Activated CD8-positive, alpha-beta memory T cell treated with anti-CD3 and anti-CD28 coated beads for 1 hour (primary cell): ENCODE measurements at regions not wholly inside any gene's neighbourhood (a gene's known extent, or its start where the extent isn't known, plus 50 kb on each side); places are given as distances from the start of the nearest gene placed in this dataset.

Source experiments
- DNase-seq, 2 donors: peaks; one replicate each; pipeline ENCODE4 v3.0.0-alpha.2; 2020; ENCODE audit warnings: low read depth in 1 of 2; ENCODE audit errors: extremely low read depth in 1 of 2

DNA sequence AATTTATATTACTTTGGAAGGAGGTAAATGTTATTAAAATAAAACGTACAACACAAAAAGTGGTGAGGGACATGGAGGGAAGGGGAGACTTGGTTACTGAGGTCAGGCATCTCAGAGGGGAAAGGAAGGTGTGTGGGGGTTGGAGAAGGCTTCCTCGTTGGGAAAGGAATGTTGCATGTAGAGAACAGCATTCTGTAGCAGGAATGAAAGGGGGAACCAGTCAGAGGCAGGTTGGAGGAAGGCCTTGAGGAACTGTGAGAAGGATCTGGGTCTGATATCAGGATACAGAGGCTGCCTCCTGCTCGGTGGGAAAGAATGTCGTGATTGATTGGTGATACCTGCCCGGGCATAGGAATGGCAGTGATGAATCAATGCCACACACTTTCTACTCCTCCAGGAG, 103.3 kb upstream of the ZFHX3 start:
- no peak for DNase-seq

DNA sequence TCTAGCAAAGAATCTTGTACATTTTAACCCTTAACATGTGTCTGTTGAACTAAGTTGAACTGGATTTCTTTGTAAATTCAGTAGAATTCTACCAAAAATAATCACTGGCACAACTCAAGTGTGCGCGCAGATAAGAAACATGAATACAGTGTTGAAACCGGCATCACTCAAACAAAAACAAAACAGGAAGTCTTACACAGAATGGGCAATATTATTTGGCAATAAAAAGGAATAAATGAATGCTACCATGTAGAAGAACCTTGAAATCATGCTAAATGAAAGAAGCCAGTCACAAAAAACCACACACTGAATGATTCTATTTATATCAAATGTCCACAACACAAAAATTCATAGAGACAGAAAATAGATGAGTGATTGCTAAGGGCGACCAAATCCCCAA, 102.9 kb upstream of the ZFHX3 start:
- DNase-seq, result no peak

DNA sequence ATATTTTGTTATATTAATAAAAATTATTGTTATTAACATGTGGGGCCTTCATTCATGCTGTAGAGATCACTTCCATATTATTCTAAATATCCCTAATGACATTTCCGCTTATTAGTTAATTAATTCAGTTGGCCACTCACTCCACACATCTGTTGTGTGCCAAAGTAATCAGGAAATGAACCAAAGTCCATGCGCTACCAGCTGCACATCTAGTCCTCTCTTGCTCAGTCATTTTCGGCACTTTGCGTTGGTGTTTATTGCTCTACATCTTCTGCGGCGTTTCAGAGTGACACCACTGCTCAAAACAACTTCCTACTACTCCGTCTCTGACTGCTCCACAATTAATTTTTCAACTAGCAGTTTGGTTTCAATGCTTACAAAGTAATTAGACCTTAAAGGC, 101.4 kb upstream of the ZFHX3 start:
- DNase-seq, result no peak

DNA sequence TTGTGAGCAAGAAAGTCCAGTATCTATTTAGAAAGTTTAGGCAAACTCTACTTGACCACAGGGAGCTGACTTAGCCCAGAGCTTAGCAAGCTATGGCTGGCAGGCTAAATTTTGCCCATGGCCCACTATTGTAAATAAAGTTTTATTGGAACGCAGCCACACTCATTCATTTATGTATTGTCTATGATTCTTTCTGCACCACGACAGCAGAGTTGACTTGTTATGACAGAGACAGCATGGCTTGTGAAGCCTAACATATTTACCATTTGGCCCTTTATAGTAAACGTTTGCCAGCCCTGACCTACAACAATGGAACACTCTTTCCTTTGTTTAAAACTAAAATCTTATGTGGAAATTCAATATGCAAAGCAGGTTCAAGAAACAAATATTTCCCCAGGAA, 100.0 kb upstream of the ZFHX3 start:
- no peak for DNase-seq

DNA sequence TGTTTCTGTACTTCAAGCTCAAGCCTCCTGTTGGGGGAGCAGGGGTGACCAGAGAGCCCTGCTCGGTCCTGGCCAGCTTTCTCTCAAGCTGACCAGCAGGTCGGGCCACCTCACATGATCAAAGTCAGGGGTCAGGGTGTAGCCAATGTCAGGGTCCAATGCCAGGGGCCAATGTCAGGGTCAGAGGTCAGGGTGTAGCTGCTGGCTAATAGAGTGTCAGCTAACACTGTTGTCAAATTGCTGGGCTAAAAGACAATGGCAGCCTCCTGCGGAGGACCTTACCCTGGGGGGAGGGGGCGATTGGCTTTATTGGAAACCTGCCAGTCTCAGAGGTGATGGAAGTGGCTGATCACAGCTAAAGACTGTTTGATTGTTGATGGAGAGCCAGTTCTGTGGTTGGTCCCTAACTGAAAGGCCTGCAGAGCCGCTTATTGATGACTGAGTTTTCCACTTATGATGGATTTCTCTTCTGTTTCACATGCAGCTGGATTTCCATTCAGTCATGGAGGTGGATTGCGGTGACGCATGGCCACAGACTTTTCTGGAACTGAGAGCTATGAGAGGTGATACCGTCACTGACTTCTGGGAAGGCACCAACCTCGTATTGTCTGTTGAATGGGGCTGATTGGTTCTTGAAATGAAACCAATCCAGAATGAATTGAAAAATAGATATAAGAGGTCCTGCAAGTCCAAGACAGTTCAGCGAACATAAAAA, 97.4 kb upstream of the ZFHX3 start:
- DNase-seq, result no peak

DNA sequence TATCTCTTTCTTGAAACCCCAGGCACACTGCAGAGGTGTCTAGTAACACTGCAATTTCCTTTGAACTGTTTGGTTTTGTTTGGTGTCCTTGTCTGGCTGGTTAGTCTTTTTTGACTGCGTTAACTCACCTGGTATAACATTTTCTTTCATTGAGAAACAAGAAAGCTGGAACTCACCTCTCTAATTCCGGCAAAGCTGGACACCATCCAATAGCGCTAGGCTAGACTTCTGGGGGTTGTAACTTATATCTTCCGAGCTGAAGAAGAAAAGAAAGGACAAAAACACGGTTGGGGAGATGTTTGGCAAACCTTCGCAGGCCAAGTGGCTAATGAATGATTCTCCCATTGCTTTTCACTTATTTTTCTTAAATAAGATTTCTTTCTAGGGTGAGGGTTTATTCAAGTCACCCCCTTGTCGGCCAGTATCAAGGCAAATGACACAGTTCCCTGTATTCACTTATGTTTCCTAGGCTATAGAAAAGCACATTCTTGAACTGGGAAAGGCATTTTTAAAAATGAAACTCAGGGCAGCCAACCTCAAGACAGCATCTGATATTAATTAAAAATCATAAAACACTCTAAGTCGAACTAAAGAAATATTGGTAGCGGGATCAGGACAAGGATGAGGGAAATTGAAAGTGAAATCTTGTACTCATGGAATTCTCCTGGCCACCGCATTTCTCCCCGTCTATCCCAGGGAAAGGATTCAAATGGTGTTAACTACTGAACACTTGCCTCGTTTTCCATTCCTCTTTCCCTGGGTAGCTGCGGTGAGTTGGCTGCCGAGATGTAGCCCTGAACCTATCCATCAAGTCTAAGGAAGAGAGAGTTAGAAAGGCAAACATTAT, 95.9 kb upstream of the ZFHX3 start:
- no peak for DNase-seq

DNA sequence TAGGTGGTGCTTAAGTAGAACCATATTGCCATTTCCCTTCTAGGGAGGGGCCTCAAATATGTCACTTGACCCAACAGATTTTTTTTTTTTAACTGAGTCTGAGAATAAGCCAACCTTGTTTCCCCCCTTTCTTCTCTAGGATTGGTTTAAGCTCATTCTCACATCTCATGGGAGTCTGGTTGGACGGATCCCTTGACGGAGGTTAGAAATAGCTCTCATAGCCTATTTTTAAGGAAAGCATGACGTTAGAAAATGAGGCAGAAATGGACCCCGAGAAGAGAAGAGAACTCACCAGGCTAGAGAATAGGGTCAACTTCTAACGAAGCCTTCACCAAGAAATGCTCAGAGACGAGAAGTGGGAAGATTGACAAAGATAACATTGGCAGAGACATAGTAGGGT, 95.1 kb upstream of the ZFHX3 start:
- DNase-seq, result no peak

DNA sequence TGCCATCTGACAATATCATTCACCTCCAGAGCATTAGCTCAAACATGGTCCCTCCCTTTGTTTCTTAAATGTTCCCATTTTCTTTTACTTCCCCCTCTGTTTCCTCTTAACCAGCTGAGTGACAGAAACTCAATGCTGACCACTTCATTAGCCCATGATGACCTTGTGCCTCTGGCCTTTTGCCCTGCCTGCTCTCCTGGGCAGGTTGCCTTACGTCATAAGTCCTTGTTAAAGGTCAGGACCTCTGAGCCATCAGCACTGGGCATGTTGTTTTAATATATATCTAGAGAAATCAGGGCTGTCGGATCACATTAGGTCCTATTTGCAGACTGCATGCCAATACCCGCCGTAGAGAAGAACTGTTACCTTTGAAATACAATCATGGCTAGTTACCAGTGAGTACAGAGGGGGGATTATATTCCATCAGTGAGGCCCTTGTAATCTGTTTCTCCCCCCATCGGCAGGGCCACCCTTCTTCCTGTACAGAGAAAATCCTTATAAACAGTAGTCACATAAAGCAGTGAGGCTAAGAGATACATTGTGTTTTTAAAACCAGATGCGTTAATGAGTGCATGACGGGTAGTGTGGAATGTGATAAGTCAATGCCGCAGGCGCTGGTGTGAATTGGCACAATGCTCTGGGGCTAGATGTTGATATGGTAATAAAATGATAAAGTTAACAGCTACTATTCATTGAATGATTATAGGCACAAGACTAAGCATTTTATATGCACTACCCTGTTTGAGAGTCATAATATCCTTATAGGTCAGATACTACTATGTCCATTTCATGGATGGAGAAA, 94.3 kb upstream of the ZFHX3 start:
- no peak for DNase-seq

DNA sequence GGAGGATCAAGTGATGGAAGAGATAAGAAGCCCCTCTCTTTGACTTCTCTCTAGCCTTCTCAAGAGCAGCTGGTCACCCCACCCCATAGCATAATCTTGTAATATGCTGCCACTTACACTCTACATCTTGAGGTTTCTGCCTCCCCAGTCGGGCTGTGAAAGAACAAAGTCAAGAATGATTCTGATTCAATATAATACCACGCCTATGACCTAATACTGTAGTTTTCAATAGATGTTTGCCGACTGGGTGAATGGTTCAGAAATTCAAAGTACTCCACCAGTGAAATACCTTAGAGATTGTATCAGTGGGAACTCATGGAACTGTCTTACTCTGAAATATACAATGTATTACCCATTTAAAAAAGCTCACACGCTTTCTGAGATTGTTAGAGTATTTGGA, 93.0 kb upstream of the ZFHX3 start:
- no peak for DNase-seq

DNA sequence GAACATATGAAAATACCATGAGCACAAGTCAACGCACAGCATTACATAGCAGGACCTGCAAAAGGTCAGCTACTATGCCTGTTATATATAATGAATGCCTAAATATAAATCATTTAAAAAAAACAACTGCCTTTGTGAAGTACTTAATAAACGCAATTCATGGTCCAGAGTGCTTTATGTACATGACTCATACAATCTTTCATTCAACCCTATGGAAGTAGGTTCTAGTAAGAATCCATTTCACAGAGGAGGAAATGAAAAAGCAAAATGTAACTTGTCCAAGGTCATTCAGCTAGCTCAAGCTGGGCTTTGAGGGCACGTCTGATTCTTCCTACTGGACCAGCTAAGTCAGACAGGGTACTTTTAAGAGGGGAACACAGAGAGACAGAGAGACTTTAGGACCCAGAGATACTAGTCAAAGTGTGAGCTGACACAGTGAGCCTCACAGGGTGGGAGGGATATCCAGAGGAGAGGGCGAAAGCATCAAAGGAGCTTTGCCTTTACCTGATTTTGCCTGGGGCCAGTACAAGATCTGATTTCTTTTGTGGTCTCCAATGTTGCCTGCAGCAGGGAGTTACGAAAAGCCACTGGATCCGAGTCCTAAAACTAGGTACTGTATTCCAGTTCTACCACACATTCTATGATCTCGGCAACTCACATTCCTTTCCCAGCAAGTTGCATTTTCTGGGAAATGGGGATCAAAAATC, 83.4 kb upstream of the ZFHX3 start:
- DNase-seq, result no peak

DNA sequence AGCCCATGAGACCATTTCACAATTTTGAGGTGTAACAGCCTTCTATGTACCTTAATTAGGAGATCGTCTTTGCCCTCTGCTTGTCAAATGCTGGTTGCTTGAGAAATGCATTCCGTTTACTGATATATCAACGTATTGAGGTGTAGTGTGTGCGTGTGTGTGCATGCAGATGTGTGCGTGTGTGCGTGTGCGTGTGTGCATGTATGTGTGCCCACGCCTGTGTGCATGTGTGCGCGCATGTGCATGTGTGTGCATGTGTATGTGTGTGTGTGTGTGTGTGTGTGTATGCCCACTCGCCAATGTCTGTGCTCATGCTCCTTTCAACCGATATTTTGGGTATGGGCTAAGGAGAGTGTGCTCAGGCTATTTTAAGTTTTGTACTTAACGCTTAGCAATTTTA, 81.5 kb upstream of the ZFHX3 start:
- DNase-seq, result no peak

DNA sequence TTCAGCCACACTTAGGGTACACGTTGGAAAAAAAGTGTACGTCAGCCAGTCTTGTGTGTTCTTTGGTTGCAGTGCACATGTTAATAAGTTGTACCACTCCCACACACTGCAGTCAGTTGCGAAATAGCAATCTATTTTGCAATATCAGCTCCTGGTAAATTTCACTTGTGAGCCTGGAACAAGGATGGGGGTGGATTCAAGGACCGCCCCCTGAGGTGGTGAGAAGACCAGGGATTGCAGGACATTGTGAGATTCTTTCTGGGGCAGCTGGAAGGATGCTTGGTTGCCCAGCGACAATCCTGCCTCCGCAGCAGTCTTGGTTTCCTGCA, 78.6 kb upstream of the ZFHX3 start:
- DNase-seq, result no peak

DNA sequence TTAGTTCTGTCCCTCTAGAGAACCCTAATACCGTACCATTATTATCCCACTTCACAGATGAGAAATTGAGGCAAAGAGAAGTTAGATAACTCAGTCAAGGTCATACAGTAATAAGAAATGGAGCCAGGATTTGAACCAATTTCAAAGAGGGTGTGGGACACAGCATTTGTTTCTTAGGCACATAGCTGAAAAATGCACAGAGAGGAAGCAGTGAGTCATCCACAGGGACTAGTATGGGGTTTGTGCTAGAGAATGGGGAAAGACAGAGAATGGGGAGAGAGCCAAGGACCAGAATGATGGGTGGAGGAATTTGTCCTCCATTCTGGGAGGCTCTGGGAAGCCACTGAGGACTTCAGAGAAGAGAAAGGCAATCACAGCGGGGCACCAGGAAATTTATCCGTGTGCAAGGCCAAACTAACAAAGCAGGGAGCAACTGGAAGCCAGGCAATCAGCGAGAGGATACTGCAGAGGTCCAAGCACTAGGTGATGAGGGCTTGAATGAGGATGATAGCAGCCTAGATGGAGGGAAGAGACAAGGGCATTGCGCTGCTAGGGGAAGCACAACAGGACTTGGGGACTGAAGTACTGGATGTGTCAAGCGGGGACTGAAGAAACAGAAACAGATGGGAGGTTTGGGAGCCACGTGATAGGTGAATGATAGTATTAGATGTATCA, 78.1 kb upstream of the ZFHX3 start:
- DNase-seq, result no peak

DNA sequence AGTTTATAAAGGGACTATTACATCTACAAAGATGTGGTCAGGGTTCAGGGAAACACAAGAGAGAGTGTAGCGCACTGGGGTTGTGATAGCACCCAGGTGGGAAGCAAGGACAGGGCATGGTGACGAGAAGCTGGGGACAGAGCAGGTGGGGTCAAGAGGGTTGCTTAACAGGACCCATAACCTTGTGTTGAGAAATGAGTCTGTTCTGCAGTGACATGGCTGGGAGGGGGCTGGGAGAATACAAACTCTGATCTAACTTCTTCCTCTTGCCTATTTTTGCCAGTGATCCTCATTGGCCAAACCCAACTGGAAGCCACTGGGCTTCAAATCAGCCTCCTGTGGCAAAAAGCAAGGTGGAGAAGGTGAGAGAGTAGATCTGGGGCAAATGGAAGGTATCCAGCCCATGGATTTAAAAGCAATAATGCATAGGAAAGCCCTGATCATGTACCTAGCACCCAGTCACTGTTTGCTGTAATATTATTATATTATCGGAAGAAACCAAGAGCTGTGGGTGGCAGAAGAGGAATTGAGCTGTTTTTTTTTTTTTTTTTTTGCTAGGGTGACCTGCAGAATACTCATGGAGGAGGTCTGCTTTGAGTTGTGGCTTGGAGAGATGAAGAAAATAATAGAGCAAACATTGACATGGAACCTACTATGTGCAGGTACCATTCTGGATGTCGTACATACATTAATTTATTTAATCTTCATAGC, 76.9 kb upstream of the ZFHX3 start:
- DNase-seq, result no peak

DNA sequence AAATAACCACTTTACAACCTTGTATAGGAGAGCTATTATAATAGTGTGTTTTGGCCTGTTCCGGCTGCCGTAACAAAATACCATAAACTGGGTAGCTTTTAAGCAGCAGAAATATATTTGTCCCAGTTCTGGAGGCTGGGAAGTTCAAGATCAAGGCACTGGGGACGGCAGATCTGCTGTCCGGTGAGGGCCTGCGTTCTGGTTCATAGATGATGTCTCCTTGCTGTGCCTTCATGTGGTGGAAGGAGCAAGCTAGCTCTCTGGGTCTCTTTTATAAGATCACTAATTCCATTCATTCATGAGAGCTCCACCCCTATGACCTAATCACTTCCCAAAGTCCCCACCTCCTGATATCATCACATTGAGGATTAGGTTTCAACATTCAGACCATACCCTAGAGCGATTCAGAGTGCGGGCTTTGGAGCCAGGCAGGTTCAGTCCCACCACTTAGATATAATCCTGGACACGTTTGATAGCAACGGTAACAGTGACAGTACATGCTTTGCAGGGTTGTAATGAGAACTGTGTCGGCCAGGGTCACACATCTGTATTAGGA, 76.2 kb upstream of the ZFHX3 start:
- DNase-seq, result no peak

DNA sequence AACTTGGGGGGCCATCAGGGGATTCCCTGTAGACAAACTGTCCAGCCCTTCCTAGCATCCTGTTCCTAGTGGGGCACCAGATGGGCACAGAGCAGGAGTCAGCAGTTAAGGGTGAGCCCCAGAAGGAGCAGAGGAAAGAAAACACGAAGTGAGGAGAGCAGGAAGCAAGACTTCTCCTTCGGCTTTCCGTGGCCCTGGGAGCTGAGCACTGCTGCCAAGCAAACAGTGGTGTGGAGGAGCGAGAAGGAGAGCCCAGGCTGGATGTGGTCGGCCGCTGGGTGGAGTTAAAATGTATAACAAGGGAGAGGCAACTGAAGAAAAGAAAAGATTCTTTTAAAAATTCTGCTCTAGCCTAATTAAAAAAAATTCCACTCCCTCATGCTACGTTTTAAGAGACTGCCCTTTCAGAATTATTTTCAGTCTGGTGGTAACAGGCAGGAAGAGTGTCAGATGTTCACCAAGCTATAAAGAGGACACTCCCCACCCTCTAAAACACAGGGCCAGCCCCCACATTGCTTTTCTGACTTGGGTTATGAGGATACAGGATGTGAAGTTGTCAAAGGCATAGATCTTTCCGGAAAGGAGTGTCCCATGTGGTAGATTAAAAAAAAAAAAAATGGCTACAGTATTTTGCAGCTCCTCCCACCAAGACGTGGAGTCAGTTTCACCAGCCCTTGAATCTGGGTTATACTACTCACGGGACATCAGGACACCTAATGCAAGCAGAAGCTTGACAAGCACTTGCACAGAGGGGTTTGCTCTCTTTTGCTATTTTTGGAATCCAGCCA, 74.9 kb upstream of the ZFHX3 start:
- DNase-seq, result no peak

DNA sequence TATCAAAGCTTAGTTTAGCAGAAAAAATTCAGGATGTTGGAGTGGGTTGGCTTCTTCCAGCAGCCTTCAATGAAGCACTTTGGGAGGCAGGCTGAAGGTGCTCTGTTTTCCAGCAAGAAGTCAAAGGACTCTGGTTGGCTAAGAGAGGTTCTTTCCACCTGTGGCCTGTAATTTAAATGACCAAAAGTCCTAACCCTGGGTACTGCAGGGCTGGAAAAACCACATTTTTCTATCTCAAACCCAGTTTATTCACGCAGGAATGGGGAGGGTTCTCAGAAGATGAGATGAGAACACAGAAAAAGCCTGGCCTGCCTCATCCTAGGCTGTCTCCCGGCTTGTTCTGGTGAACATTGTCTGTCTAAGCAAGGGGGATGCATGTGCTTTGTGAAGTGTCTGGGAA, 68.6 kb upstream of the ZFHX3 start:
- DNase-seq, result no peak

DNA sequence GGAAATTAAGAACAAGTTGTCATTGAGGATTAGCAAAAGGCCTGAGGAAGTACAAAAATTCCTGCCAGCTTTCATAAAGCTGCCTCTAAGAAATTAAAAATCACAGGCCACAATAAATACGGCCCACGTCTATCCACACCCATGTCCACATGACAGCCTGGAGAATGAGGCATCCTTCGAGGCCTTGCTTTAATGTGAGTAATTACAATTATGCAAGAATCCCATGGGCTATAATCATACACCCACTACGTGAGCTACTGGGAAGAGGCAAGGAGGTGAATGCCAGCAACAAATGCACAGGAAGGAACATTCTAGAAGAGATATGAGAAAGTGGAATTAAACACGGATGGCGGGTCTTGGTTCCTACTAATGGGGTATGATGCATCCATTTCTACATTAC, 65.4 kb upstream of the ZFHX3 start:
- no peak for DNase-seq
